Tibial nerve (tissue), 4 donors: ENCODE measurements at regions not wholly inside any gene's neighbourhood (a gene's known extent, or its start where the extent isn't known, plus 50 kb on each side); places are given as distances from the start of the nearest gene placed in this dataset.

Experiments used
- DNase-seq, 2 donors: peaks; one replicate each; pipeline ENCODE4 v3.0.0-alpha.2; 2019; ENCODE audit warnings: low spot score in 2 of 2
- H3K27ac ChIP-seq, 4 donors: fragments of 200-600 bp; sonication (generic) in 3 of 4; one replicate each; pipeline ENCODE4 v1.5.1; 2017 to 2019; ENCODE audit warnings: mild to moderate bottlenecking in 1 of 4
- H3K27me3 ChIP-seq, 2 donors: fragments of 200-600 bp; sonication (generic) in 1 of 2; one replicate each; pipeline versions ENCODE4 v1.5.1 to v1.6.0; 2017 to 2019
- H3K36me3 ChIP-seq, 3 donors: fragments of 200-600 bp; sonication (generic); one replicate each; pipeline ENCODE4 v1.5.1; 2018 to 2019
- H3K4me1 ChIP-seq, 4 donors: fragments of 200-600 bp; sonication (generic) in 3 of 4; one replicate each; pipeline ENCODE4 v1.5.1; 2017 to 2019
- H3K4me3 ChIP-seq, 4 donors: fragments of 200-600 bp; sonication (generic) in 3 of 4; one replicate each; pipeline ENCODE4 v1.5.1; 2017 to 2019; ENCODE audit warnings: mild to moderate bottlenecking in 1 of 4, moderate library complexity in 1 of 4
- H3K9me3 ChIP-seq, 4 donors: fragments of 200-600 bp; sonication (generic) in 3 of 4; one replicate each; pipeline ENCODE4 v1.5.1; 2017 to 2019
- CTCF ChIP-seq, 5 experiments: fragments of 200-600 bp in 3 of 5; fragments of 450-650 bp in 2 of 5; sonication (generic) in 3 of 5; IDR thresholded peaks; one replicate each; pipeline ENCODE4 v1.5.1; 2016 to 2019; ENCODE audit warnings: antibody characterized with exemption in 5 of 5, mild to moderate bottlenecking in 3 of 5, moderate library complexity in 2 of 5
- EP300 ChIP-seq, 2 donors: sonication (generic); formaldehyde crosslinking; IDR thresholded peaks; one replicate each; pipeline ENCODE4 v1.6.1; 2017; ENCODE audit warnings: antibody characterized with exemption in 2 of 2, mild to moderate bottlenecking in 1 of 2
- POLR2A ChIP-seq, 2 donors: fragments of 450-650 bp; IDR thresholded peaks; one replicate each; pipeline ENCODE4 v1.6.1; 2017; ENCODE audit warnings: antibody characterized with exemption in 2 of 2, mild to moderate bottlenecking in 2 of 2, moderate library complexity in 2 of 2
- WGBS, 2 donors: methylation state at CpG; one replicate each; pipeline ENCODE4 v1.1.5; 2018; 5-methylcytosine and 5-hydroxymethylcytosine counted together

- Histone ChIP-seq H3K27ac (no peak overlapping the region), H3K9me3 (no peaks in the 10 kb centered on the region), H3K4me1 (no peaks in the 10 kb centered on the region), H3K27me3 (no peaks in the 10 kb centered on the region), H3K36me3 (no peaks in the 10 kb centered on the region), H3K4me3 (no peak overlapping the region)
- no peak for DNase-seq
- TF ChIP-seq POLR2A (IDR thresholded peaks at IDR 0.05) (no peak), CTCF (IDR thresholded peaks at IDR 0.05) (no peak), EP300 (IDR thresholded peaks at IDR 0.05) (no peak)
- 82 to 83% methylated on average over 2 of the region's 2 CpGs for WGBS, 2 donors
These were observed 269.0 kb upstream of the CRBN start for GRCh38 chr3:3448468-3448867.

DNA sequence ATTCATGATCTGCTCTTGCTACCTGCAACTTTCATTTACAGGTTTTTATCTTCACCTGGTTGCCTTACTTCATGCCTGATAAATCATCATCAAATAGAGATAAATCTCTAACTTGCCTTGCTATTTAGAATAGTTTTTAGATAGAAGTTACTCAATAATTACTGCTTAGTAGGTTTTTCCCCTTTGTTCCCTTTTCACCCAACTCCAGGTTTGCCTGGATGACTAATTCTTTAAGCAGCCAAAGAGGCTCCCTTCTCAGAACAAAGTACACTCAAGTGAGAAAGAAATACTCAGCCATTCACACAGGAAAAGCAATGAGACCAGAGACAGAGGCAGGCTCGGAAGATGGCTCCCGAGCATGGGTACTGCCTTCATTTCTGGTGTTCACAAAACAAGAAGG lies 268.1 kb upstream of the CRBN start:
- DNase-seq, result no peak
- H3K27me3 ChIP-seq, result no peaks in the 10 kb centered on the region
- H3K36me3 ChIP-seq, result no peaks in the 10 kb centered on the region
- no peaks in the 10 kb centered on the region for H3K9me3 ChIP-seq
- whole genome bisulfite sequencing, 2 donors, result 88 to 96% methylated on average over 2 of the region's 2 CpGs
- H3K4me1 ChIP-seq, result no peaks in the 10 kb centered on the region
- no peak for TF ChIP-seq POLR2A (IDR thresholded peaks at IDR 0.05)
- no peak for TF ChIP-seq EP300 (IDR thresholded peaks at IDR 0.05)
- no peak for TF ChIP-seq CTCF (IDR thresholded peaks at IDR 0.05)
- no peak overlapping the region for H3K4me3 ChIP-seq
- no peak overlapping the region for H3K27ac ChIP-seq

DNA sequence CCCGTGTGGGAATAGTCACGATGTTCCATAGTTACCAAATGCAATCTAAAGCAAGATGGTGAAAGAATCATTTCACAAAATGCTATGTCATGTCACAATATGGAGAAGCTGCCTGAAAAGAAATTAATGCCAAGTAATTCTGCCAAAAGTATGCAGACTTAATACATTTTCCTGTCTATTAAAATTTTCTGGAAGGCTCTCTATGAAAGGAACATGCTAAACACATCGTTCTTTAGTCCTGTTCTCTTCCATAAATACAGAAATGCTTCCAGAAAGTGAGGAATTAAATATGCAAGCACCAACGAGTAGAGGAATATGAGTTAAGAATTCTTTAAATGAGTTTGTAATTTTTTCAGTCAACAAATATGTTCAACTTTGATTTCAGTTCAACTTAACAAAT lies 266.8 kb upstream of the CRBN start:
- 76 to 83% methylated on average over 4 of the region's 4 CpGs for WGBS, 2 donors
- no peak for DNase-seq
- Histone ChIP-seq H3K9me3 (no peaks in the 10 kb centered on the region), H3K27ac (no peak overlapping the region), H3K27me3 (no peaks in the 10 kb centered on the region), H3K36me3 (no peaks in the 10 kb centered on the region), H3K4me1 (no peaks in the 10 kb centered on the region), H3K4me3 (no peak overlapping the region)
- no peak for TF ChIP-seq CTCF (IDR thresholded peaks at IDR 0.05)
- TF ChIP-seq EP300 (IDR thresholded peaks at IDR 0.05), result no peak
- TF ChIP-seq POLR2A (IDR thresholded peaks at IDR 0.05), result no peak

DNA sequence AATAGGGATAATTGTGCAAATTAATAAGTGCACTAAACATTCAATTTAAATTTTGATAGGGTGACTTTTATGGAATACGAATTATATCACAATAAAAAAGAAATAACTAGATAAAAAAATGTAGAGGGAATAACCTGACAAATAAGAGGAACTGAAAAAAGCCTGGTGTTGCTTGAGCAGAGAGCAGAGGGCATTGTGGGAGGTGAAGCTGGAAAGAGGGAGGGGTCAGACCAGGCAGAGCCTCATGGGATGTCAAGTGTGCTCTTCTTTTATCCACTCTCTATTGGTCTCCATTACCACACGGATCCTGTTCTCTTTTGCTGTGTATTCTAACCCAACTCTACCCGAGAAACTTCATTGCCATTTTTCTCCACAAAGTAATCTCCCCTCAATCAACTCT lies 264.0 kb upstream of the CRBN start:
- Histone ChIP-seq H3K9me3 (no peaks in the 10 kb centered on the region), H3K4me3 (no peak overlapping the region), H3K4me1 (no peaks in the 10 kb centered on the region), H3K36me3 (no peaks in the 10 kb centered on the region), H3K27ac (no peak overlapping the region), H3K27me3 (no peaks in the 10 kb centered on the region)
- DNase-seq, result no peak
- TF ChIP-seq CTCF (IDR thresholded peaks at IDR 0.05), result no peak
- no peak for TF ChIP-seq EP300 (IDR thresholded peaks at IDR 0.05)
- TF ChIP-seq POLR2A (IDR thresholded peaks at IDR 0.05), result no peak
- 86 to 88% methylated on average over 3 of the region's 3 CpGs for WGBS, 2 donors

DNA sequence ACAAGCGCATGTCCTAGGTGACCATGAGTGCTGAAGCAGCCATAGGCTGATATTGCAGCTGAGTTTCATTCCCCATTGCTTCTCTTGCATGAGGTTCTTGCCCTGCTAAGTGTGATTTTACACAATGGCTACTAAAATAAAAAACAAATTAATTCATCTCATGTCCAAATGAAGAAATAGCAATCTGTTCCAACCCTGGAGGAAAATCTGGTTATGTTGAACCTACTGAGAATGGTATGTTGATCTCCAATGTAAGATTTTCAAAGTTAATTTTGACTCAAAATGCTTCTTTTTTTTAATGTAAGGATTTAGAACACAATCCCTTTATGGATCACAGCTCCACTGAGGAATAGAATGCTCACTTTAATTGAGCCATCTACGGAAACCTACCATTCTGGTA lies 254.2 kb upstream of the CRBN start:
- Histone ChIP-seq H3K27me3 (no peaks in the 10 kb centered on the region), H3K27ac (no peak overlapping the region), H3K4me3 (no peak overlapping the region), H3K36me3 (no peaks in the 10 kb centered on the region), H3K4me1 (no peaks in the 10 kb centered on the region), H3K9me3 (no peaks in the 10 kb centered on the region)
- no peak for DNase-seq
- TF ChIP-seq CTCF (IDR thresholded peaks at IDR 0.05), result no peak
- TF ChIP-seq POLR2A (IDR thresholded peaks at IDR 0.05), result no peak
- TF ChIP-seq EP300 (IDR thresholded peaks at IDR 0.05), result no peak
- WGBS, 2 donors, result 96 to 97% methylated on average over 2 of the region's 2 CpGs
